ENCODE measurements at regions not wholly inside any gene's neighbourhood (a gene's known extent, or its start where the extent isn't known, plus 50 kb on each side); places are given as distances from the start of the nearest gene placed in this dataset.

DNA sequence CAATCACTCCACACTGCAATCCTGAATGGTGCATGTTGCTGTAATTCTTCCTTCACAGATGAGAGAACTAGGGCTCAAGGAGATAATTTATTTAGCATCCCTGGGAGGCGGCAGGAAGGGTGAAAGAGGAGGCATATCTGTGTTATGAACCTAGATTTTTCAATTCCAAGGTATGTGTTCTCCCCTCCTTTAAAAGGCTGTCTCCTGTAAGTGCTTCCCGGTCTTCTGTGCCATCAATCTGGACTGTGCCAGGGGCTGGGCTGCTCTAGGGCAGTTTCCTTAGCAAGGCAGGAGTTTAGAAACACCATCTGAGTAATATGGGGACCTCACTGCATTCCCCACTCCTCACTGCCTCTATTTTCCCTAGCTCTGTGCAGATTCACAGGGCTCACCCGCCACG lies 185.0 kb downstream of the RFC3 start:
- Mint-ChIP-seq H3K36me3 (ENCODE audit: insufficient read depth in 1 of 3, low read depth in 3 of 3) (no peaks in the 10 kb centered on the region), H3K27me3 (ENCODE audit: low read depth) (no peaks in the 10 kb centered on the region), H3K4me3 (no peak overlapping the region), H3K9me3 (no peaks in the 10 kb centered on the region), H3K27ac (peak overlapping the region in 1 of 3 experiments; percentile 54; a peak in 1 of 7 replicates), H3K4me1 (peaks cover 5 to 8% of the 10 kb centered on the region in 2 experiments)
- Histone ChIP-seq H2BK15ac (ENCODE audit: low read depth, low read length) (no peak overlapping the region), H3K4ac (ENCODE audit: low read depth, low read length) (no peak overlapping the region), H2AFZ (ENCODE audit: low read length) (no peak overlapping the region), H2BK5ac (ENCODE audit: insufficient read length, low read length) (no peak overlapping the region), H3K4me1 (ENCODE audit: insufficient read depth, low read length) (no peaks in the 10 kb centered on the region), H3K9me3 (ENCODE audit: control insufficient read depth, low read depth, low read length) (no peaks in the 10 kb centered on the region), H4K20me1 (ENCODE audit: control insufficient read depth, insufficient read depth, insufficient read length) (no peaks in the 10 kb centered on the region), H4K8ac (replicated peaks; ENCODE audit: insufficient read length, low read depth, low read length) (no peak overlapping the region), H3K27ac (ENCODE audit: insufficient read length, low read depth, low read length) (no peak overlapping the region), H3K79me2 (ENCODE audit: insufficient read depth, low read length) (no peaks in the 10 kb centered on the region), H3K56ac (ENCODE audit: insufficient read length, low read depth, low read length) (no peak overlapping the region), H3K18ac (ENCODE audit: insufficient read length, low read depth, low read length) (no peak overlapping the region), H3K79me1 (ENCODE audit: insufficient read depth, low read depth, low read length, poor library complexity, severe bottlenecking) (no peaks in the 10 kb centered on the region), H2AK5ac (ENCODE audit: insufficient read length, low read length) (no peak overlapping the region), H3K23ac (ENCODE audit: insufficient read length, low read depth, low read length) (no peak overlapping the region), H3K23me2 (ENCODE audit: insufficient read length, low read depth, low read length, poor library complexity, severe bottlenecking) (no peaks in the 10 kb centered on the region), H3K27me3 (ENCODE audit: insufficient read depth, low read length) (no peaks in the 10 kb centered on the region), H4K91ac (ENCODE audit: insufficient read length, low read depth, low read length) (no peak overlapping the region), H4K5ac (ENCODE audit: insufficient read length, low read depth, low read length) (no peak overlapping the region), H3K14ac (ENCODE audit: insufficient read depth, low read length) (no peak overlapping the region), H3T11ph (ENCODE audit: low read length) (no peak overlapping the region), H2BK120ac (ENCODE audit: low read depth, low read length, poor library complexity, severe bottlenecking) (no peak overlapping the region), H3K4me2 (ENCODE audit: insufficient read depth, insufficient read length, low read length) (no peak overlapping the region), H3K9ac (ENCODE audit: extremely low read depth, insufficient read length, low read length) (no peak overlapping the region), H2BK20ac (ENCODE audit: low read depth, low read length, poor library complexity, severe bottlenecking) (no peak overlapping the region), H2BK12ac (ENCODE audit: insufficient read length, low read depth, low read length) (no peak overlapping the region)
- DNase-seq, result no peak
- no CpG with 5 or more reads among the region's 4 CpGs for WGBS (ENCODE audit: extremely low coverage, insufficient read length, low lambda C conversion rate)
- TF ChIP-seq, protein P1, sequence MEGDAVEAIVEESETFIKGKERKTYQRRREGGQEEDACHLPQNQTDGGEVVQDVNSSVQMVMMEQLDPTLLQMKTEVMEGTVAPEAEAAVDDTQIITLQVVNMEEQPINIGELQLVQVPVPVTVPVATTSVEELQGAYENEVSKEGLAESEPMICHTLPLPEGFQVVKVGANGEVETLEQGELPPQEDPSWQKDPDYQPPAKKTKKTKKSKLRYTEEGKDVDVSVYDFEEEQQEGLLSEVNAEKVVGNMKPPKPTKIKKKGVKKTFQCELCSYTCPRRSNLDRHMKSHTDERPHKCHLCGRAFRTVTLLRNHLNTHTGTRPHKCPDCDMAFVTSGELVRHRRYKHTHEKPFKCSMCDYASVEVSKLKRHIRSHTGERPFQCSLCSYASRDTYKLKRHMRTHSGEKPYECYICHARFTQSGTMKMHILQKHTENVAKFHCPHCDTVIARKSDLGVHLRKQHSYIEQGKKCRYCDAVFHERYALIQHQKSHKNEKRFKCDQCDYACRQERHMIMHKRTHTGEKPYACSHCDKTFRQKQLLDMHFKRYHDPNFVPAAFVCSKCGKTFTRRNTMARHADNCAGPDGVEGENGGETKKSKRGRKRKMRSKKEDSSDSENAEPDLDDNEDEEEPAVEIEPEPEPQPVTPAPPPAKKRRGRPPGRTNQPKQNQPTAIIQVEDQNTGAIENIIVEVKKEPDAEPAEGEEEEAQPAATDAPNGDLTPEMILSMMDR (conservative IDR thresholded peaks at IDR 0.05), result no peak

Measured in H9 (cell line).